GM18505 (cell line): ENCODE measurements at regions not wholly inside any gene's neighbourhood (a gene's known extent, or its start where the extent isn't known, plus 50 kb on each side); places are given as distances from the start of the nearest gene placed in this dataset.

ENCODE experiments used
- ATAC-seq: cut with Tn5 transposase; IDR thresholded peaks from one replicate; pipeline ENCODE4 v1.9.1; 2021; ENCODE audit not compliant: unreplicated experiment
- POLR2A ChIP-seq: IDR thresholded peaks from 4 replicates; pipeline ENCODE4 v1.6.1; 2011; ENCODE audit warnings: borderline replicate concordance; ENCODE audit not compliant: insufficient read depth, insufficient read length; ENCODE audit errors: extremely low read depth

DNA sequence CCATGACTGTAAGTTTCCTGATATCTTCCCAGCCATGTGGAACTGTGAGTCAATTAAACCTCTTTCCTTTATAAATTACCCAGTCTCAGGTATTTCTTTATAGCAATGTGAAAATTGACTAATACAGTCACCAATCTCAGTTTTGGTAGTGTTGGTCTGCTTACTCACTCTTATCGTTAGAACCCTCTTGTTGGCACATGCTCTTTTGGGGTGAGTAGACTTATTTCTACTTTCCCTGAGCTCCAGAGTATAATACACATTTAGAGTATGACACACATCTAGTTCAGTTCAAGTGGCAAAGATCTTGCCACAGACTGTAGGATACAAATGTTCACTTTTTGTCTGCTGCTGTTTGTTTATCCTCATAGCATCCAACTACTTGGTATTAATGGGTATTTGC is 347.5 kb upstream of the CELF4 start:
- no peak for ATAC-seq
- TF ChIP-seq POLR2A: no peak

DNA sequence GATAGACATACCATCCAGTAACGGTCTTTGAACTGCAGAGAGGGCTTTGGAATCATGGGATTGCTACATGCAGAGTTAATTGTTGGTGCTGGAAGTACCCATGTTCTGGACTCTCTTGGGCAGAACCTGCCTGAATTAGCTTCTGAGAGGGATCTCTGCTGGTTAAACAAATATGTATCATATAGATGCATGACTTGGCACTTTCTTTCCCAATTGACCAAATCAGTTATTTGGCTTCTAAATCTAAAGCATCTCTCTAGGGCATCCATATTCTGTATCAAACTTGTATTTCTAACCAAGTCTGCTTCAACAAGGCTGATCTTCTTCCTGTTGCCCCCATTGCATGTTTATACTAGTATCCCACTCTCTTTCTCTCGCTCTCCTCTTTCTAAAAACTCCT is 336.7 kb upstream of the CELF4 start:
- no peak for ATAC-seq
- no peak for TF ChIP-seq POLR2A

DNA sequence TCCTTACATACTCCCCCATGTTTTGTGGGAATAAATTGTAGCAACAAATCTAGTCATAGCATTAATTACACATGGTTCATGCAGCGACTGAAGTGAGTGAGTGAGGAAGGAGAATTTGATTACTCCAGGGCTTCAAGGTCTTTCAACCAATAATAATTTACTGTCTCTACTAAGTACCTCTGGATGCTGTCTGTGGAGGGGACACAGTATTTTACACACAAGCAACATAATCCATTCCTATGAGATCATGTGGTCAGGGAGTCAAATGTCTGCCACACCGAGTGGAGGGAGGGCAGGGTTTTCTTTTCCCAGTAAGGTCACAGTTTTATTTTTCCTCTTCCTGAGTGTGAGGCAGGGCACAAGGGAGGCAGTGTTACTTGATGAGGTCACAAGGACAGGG is 334.7 kb upstream of the CELF4 start:
- no peak for TF ChIP-seq POLR2A
- no peak for ATAC-seq

DNA sequence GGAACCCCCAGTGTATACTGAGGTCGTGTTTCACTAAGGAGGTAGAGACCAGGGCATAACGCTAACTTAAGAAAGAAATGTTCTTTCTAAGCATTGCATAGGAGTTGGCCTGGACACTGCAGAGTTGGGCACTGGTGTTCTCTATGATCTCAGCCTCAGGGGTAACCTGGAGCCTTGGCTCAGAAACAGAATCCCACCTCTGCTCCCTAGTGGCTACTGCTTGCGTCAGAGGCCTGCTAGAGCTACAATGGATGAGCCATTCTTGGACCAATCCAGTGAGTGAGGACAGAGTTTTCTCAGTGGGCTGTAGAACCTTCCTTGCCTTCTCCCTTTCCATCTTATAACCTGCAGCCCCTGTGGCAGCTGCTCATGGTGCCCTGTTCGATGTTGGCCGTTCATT is 324.4 kb upstream of the CELF4 start:
- TF ChIP-seq POLR2A: no peak
- ATAC-seq: no peak

DNA sequence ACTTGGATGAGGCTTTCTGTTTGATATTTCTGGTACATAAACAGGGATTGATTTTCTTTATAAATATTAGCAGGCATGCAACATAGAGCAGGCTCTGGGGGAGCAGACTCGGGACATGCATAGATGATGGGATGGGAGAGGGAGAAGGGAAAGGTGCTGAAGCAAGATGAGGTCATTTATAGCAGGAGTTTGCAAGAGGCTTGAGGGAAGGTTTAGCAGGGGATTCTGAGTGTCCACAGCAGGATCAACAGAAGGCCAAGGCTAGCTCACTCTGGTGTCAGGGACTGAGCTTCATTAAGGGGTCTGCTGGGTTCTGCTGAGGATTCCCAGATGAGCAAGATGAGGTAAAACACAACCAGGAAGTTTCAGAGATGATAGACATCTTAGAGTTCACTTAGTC is 309.1 kb upstream of the CELF4 start:
- ATAC-seq: no peak

DNA sequence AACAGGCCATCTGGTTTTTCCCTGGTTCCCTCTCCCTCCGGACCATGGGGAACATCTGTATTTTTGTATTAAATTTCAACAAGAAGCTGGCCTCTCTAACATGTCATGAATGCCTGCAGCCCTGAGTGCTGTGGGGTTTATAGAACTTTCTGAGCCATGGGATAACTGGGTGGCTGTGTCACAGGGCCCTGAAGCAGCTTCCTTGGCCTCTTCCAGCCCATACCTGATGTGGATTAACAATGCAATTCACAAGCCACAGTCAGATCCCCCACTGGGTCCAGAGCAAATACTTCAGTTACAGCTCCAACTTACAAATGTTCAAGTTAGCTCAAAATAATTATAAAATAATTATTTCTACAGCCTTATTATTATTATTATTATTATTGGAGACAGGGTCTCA is 307.8 kb upstream of the CELF4 start:
- no peak for ATAC-seq
- no peak for TF ChIP-seq POLR2A

More for the DNA sequence above, 309.1 kb upstream of the CELF4 start:
- no peak for TF ChIP-seq POLR2A

DNA sequence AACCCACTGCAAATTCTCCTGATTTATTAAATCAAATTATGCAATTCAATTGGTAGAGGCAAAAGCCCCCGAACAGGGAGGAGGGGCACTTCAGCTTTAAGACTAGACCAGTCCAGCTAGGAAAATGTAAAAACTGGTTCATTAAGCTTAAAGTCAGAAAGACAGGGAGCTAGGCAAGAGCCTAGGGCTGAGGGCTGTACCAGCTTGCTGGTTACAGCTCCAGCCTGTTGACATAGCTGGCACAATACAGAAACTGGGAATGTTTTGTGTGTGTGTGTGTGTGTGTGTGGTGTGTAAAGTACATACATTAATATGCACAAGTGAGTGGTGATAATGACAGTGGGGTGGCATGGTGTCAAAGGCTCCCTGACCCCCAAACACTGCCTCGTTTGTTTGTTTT is 307.0 kb upstream of the CELF4 start:
- ATAC-seq: no peak
- TF ChIP-seq POLR2A: no peak

DNA sequence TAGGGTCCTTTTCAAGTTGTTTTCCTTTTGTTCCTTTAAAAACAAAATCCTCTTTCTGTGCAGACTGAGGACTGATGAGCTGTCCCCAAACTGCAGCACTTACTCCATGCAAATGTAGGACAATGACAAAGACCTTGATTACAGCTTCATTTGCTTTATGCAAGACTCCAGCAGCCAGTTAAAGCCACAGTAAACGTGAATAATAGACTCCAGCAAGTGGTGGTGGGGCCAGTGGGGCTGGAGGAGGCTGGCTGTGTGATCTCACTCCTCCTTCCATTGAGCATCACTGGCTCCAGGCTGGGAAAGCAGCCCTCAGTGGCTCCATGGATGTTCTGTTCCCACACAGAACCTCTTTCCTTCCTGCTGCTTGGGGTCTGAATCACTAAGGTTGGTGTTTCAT is 306.0 kb upstream of the CELF4 start:
- ATAC-seq: no peak
- TF ChIP-seq POLR2A: no peak

DNA sequence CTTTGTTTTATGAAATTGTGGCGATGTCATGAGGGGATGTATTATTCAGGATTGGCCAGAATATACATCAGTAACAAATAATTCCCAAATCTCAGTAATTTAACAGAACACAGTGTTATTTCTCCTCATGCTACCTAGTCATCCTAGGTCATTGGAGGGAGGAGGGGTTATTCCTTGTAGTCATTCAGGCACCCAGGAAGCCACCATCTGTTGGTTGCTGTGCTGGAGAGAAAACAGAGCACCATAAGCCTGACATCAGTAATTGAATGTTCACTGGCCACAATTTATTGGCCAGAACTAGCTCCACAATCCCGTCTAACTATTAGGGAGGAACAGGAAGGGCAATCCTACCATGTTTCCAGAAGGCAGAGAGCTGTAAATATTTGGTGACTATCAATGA is 303.5 kb upstream of the CELF4 start:
- ATAC-seq: no peak
- TF ChIP-seq POLR2A: no peak

DNA sequence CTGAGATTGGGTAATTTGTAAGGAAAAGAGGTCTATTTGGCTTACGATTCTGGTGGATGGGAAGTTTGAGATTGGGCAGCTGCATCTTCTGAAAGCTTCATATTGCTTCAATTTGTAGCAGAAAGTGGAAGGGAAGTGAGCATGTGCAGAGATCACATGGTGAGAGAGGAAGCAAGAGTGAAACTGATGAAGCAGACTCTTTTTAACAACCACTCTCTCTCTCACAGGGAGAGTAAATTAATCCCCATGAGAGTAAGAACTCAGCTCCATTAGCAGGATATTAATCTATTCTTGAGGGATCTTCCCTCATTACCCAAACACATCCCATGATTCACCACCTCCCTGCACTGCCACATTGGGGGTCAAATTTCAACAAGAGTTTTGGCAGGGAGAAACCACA is 298.5 kb upstream of the CELF4 start:
- TF ChIP-seq POLR2A: no peak
- ATAC-seq: no peak

DNA sequence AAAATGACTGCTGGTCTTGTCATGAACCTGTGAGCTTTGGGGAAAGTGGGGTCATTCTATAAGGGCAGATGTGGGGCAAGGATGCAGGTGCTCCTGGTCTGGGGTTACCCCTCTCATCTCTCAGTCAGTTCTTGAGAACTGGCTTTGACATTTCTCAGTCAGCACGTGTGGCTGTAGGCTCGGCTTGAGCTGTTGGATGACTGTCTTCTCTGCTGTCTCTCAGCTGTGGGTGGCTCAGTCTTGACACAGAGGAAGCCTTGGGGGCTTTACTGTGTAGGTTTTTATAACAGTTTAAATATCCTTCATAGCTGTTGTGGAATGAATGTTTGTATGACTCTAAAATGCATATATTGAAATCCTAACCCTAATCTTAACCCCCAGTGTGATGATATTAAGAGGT is 296.4 kb upstream of the CELF4 start:
- TF ChIP-seq POLR2A: no peak
- no peak for ATAC-seq

DNA sequence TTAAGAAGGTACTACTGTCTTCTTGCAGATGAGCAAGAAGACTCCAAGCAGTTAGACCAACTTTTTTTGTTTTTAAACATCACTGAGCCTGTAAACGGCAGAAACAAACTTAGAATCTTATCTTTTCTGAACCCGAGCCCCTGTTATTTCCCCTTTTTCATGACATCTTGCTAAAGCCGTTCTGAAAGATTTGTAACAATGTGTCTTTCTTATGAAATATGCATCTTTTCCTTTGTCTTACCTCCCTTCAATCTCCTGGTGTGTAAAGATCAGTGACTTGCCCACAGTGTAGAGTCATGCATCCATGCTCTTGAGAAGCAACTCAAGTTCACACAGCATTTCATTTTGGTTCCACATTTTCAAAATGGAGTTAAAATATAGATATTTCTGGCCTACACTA is 288.8 kb upstream of the CELF4 start:
- no peak for TF ChIP-seq POLR2A
- ATAC-seq: no peak

DNA sequence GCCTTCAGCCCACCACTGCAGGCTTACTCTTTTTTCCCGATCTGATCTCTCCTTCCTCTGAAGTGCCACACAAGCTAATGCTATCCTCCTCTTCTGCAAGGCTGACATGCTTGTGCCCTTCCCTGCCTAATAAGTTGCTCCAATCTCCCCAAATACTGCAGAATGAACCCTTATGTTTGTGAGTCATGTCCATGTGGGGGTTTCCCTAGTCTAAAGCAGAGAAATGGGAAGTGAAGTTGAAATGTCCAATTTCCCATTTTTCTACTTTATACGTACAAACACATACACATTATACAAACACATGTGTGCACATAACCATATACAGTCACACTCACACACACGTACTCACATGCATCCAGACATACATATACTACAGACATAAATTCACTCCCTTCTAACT is 288.1 kb upstream of the CELF4 start:
- no peak for TF ChIP-seq POLR2A
- no peak for ATAC-seq

DNA sequence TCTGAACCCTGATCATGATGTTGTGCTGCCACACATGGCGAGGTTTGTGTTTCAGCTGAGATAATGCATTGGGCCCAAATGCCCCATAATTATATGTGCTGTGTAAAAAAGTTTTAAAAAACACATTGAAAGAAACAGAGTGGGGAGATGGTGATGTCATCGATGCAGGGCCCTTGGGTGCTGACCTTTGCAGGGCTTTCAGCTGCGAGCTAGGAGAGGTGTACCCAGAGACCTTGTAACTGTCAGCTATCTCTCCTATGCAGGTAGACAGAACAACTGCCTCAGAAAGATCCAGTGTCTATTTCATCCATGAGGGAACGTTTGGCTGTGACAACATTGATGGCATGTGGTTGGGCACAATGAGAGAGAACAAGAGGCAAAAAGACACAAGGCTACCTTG is 286.9 kb upstream of the CELF4 start:
- no peak for ATAC-seq
- TF ChIP-seq POLR2A: no peak

DNA sequence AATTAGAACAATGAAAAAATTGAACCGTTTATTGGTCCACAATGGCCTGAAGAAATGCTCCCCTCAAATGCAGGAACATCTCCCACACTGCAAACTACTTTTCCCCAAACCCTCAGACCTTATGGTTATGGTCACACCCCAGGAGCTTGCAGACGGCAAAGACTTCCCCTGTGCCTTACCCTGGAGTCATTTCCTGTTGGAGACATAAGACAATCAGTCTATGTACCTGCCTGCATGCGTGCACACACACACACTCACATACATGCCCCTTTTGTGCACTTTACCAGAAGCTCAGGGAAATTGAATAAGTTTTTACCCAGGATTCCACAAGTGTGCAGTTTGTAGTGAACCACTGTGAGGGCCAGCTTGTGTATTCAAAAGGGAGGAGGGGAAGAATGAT is 281.9 kb upstream of the CELF4 start:
- no peak for TF ChIP-seq POLR2A
- ATAC-seq: no peak

DNA sequence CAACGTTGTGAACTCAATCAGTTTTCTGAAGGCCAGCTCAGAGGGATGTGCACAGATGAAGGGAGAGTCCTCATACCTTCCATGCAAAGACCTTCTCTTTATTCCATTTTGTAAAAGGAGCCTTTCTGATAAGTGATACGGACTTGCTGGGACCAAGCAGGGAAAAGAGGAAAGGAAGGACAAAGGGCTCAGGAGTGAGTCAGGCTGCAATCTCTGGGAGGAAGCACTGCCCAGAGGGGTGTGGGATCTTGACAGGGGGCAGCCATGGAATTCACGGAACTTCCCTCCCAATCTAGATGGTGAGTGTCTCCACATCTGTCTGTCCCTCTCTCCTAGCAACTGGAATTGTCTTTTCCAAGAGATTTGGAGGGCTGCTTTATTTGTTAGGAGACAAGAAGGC is 281.4 kb upstream of the CELF4 start:
- ATAC-seq: no peak
- TF ChIP-seq POLR2A: no peak

DNA sequence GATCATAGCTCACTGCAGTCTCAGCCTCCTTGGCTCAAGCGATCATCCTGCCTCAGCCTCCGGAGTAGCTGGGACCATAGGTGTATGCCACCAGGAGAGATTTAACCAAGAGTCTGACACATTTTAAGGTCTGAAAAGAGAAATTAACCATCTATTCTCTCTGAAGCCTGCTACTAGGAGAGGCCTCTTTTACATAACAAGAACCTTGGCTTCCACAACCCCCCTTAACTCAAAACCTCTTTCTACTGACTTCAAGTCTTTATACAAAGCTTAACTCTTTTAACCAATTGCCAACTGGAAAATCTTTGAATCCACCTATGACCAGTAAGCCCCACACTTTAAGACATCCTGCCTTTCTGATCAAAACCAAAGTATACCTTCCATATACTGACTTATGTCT is 279.9 kb upstream of the CELF4 start:
- TF ChIP-seq POLR2A: no peak
- ATAC-seq: no peak
